SK-N-SH (cell line): ENCODE measurements at regions not wholly inside any gene's neighbourhood (a gene's known extent, or its start where the extent isn't known, plus 50 kb on each side); places are given as distances from the start of the nearest gene placed in this dataset.

ENCODE experiments used
- CTCF ChIA-PET: fragments of 300-600, 350-600 bp; formaldehyde crosslinking; extraction: SDS; loops from one replicate; lab custom pipeline; 2021; lab: Yijun Ruan, JAX
- POLR2A ChIA-PET: fragments of 350-600 bp; sonication (Branson Sonifier 250); formaldehyde crosslinking; extraction: SDS; loops from one replicate; lab custom pipeline; 2020; ENCODE audit warnings: antibody characterized with exemption, inconsistent platforms; lab: Yijun Ruan, JAX
- DNase-seq: peaks from one replicate; pipeline ENCODE4 v3.0.0; 2012
- H2AFZ ChIP-seq: fragments of 200-600 bp; sonication (generic); 2 replicates; pipeline ENCODE4 v1.8.1; 2016; ENCODE audit warnings: antibody characterized with exemption, mild to moderate bottlenecking, low read depth
- H3F3A ChIP-seq: fragments of 200-600 bp; sonication (generic); replicated peaks from 2 replicates; pipeline ENCODE3; 2016; ENCODE audit warnings: antibody characterized with exemption, mild to moderate bottlenecking; ENCODE audit not compliant: insufficient read depth
- H3K27ac ChIP-seq, 2 experiments: fragments of 200-500 bp in 1 of 2; fragments of 200-600 bp in 1 of 2; sonication (Bioruptor generic) in 1 of 2; sonication (generic), shearing (Covaris generic) in 1 of 2; 2 replicates each; pipeline versions ENCODE4 v1.5.1 to v1.6.1; 2014 to 2016; ENCODE audit warnings: low read depth in 2 of 2, inconsistent platforms in 1 of 2, low read length in 1 of 2, mild to moderate bottlenecking in 1 of 2, mixed read lengths in 1 of 2
- H3K27me3 ChIP-seq: fragments of 200-600 bp; sonication (generic), shearing (Covaris generic); 2 replicates; pipeline ENCODE4 v1.6.1; 2016; ENCODE audit warnings: mixed run types; ENCODE audit not compliant: insufficient read depth
- H3K36me3 ChIP-seq, 2 experiments: fragments of 200-500 bp in 1 of 2; fragments of 200-600 bp in 1 of 2; sonication (Bioruptor generic) in 1 of 2; sonication (generic) in 1 of 2; replicated peaks in 1 of 2; 2 replicates each; pipeline versions ENCODE3 to v1.5.1; 2014 to 2016; ENCODE audit warnings: low read length in 1 of 2, mild to moderate bottlenecking in 1 of 2; ENCODE audit not compliant: insufficient read depth in 2 of 2, control insufficient read depth in 1 of 2
- H3K4me1 ChIP-seq, 2 experiments: fragments of 200-500 bp in 1 of 2; fragments of 200-600 bp in 1 of 2; sonication (Bioruptor generic) in 1 of 2; sonication (generic), shearing (Covaris generic) in 1 of 2; 2 replicates each; pipeline versions ENCODE4 v1.5.1 to v1.6.1; 2014 to 2016; ENCODE audit warnings: low read depth in 1 of 2, low read length in 1 of 2, mixed run types in 1 of 2; ENCODE audit not compliant: insufficient read depth in 2 of 2, control insufficient read depth in 1 of 2
- H3K4me2 ChIP-seq: fragments of 200-600 bp; sonication (generic), shearing (Covaris generic); 2 replicates; pipeline ENCODE4 v1.6.1; 2017; ENCODE audit warnings: mixed run types
- H3K4me3 ChIP-seq, 2 experiments: fragments of 200-500 bp in 1 of 2; fragments of 200-600 bp in 1 of 2; sonication (Bioruptor generic) in 1 of 2; sonication (generic), shearing (Covaris generic) in 1 of 2; 2 replicates each; pipeline versions ENCODE4 v1.5.1 to v1.8.1; 2014 to 2016; ENCODE audit warnings: low read depth in 2 of 2, inconsistent platforms in 1 of 2, low read length in 1 of 2, mild to moderate bottlenecking in 1 of 2, mixed read lengths in 1 of 2, moderate library complexity in 1 of 2
- H3K79me2 ChIP-seq: fragments of 200-600 bp; sonication (generic); 2 replicates; pipeline ENCODE4 v1.8.1; 2017; ENCODE audit warnings: mild to moderate bottlenecking; ENCODE audit not compliant: insufficient read depth
- H3K9ac ChIP-seq: fragments of 200-600 bp; sonication (generic); 2 replicates; pipeline ENCODE4 v1.6.1; 2017; ENCODE audit warnings: mixed run types
- H3K9me2 ChIP-seq: fragments of 200-600 bp; sonication (generic); 2 replicates; pipeline ENCODE4 v1.6.1; 2017; ENCODE audit warnings: mixed run types
- H3K9me3 ChIP-seq: fragments of 200-600 bp; sonication (generic); 2 replicates; pipeline ENCODE4 v1.6.1; 2017; ENCODE audit warnings: mixed run types, mild to moderate bottlenecking, moderate library complexity
- H4K20me1 ChIP-seq: fragments of 200-600 bp; sonication (generic); 2 replicates; pipeline ENCODE4 v1.6.1; 2017; ENCODE audit warnings: mild to moderate bottlenecking, mixed run types; ENCODE audit not compliant: insufficient read depth
- ELF1 ChIP-seq: IDR thresholded peaks from 2 replicates; pipeline ENCODE4 v1.4.0; 2012
- EP300 ChIP-seq, 2 experiments: IDR thresholded peaks; 2 replicates each; pipeline versions ENCODE4 v1.4.0 to v1.6.1; 2012; ENCODE audit warnings: borderline replicate concordance in 1 of 2, low read depth in 1 of 2, low read length in 1 of 2
- EZH2phosphoT487 ChIP-seq: fragments of 200-600 bp; sonication (generic); IDR thresholded peaks from 2 replicates; pipeline ENCODE4 v1.6.1; 2017; ENCODE audit warnings: low read depth, mixed run types, mild to moderate bottlenecking, antibody characterized with exemption, moderate library complexity, borderline replicate concordance
- FOXJ3 ChIP-seq: sonication (generic); formaldehyde crosslinking; IDR thresholded peaks from 2 replicates; pipeline ENCODE4 v1.5.1; 2020; ENCODE audit warnings: mild to moderate bottlenecking, missing genetic modification reagents
- GABPA ChIP-seq: IDR thresholded peaks from 2 replicates; pipeline ENCODE4 v1.4.0; 2012; ENCODE audit warnings: low read depth, mild to moderate bottlenecking
- MXI1 ChIP-seq: IDR thresholded peaks from 2 replicates; pipeline ENCODE4 v1.6.1; 2012; ENCODE audit warnings: mild to moderate bottlenecking, low read depth, low read length, improper control_type of control experiment
- POLR2AphosphoS5 ChIP-seq: IDR thresholded peaks from 2 replicates; pipeline ENCODE4 v1.6.1; 2012; ENCODE audit warnings: low read depth, low read length
- RAD21 ChIP-seq: IDR thresholded peaks from 2 replicates; pipeline ENCODE4 v1.6.1; 2012; ENCODE audit warnings: mild to moderate bottlenecking, low read length
- RCOR1 ChIP-seq: fragments of 150-350 bp; IDR thresholded peaks from 2 replicates; pipeline ENCODE4 v1.6.1; 2017; ENCODE audit warnings: antibody characterized with exemption, low read length
- RFX5 ChIP-seq: IDR thresholded peaks from 2 replicates; pipeline ENCODE4 v1.6.1; 2012; ENCODE audit warnings: mild to moderate bottlenecking, improper control_type of control experiment, low read length
- SMC3 ChIP-seq: IDR thresholded peaks from 2 replicates; pipeline ENCODE4 v1.6.1; 2012; ENCODE audit warnings: low read depth, low read length, improper control_type of control experiment
- TCF12 ChIP-seq: IDR thresholded peaks from 2 replicates; pipeline ENCODE4 v1.4.0; 2012
- TEAD4 ChIP-seq: IDR thresholded peaks from 2 replicates; pipeline ENCODE4 v1.4.0; 2012; ENCODE audit warnings: mild to moderate bottlenecking, borderline replicate concordance; ENCODE audit not compliant: insufficient read depth
- WGBS: methylation state at CpG from one replicate; pipeline ENCODE4 v1.1.6; 2017; ENCODE audit warnings: low lambda C conversion rate; 5-methylcytosine and 5-hydroxymethylcytosine counted together
- TF ChIP-seq, protein P1 (sequence below): fragments of 200-600 bp; sonication (generic); IDR thresholded peaks from 2 replicates; pipeline ENCODE4 v1.6.1; 2017; ENCODE audit warnings: antibody characterized with exemption, mild to moderate bottlenecking, moderate library complexity
- TF ChIP-seq, protein P2 (sequence below): IDR thresholded peaks from 2 replicates; pipeline ENCODE4; 2012
- TF ChIP-seq, protein P3 (sequence below): fragments of 150-350 bp; IDR thresholded peaks from 2 replicates; pipeline ENCODE4 v1.6.1; 2016; ENCODE audit warnings: mild to moderate bottlenecking, low read depth, low read length
- TF ChIP-seq, protein P4 (sequence below): IDR thresholded peaks from 2 replicates; pipeline ENCODE4 v1.4.0; 2012; ENCODE audit warnings: low read depth
- TF ChIP-seq, protein P5 (sequence below): fragments of 150-350 bp; IDR thresholded peaks from 2 replicates; pipeline ENCODE4 v1.6.1; 2017; ENCODE audit warnings: antibody characterized with exemption, low read length, low read depth, borderline replicate concordance

DNA sequence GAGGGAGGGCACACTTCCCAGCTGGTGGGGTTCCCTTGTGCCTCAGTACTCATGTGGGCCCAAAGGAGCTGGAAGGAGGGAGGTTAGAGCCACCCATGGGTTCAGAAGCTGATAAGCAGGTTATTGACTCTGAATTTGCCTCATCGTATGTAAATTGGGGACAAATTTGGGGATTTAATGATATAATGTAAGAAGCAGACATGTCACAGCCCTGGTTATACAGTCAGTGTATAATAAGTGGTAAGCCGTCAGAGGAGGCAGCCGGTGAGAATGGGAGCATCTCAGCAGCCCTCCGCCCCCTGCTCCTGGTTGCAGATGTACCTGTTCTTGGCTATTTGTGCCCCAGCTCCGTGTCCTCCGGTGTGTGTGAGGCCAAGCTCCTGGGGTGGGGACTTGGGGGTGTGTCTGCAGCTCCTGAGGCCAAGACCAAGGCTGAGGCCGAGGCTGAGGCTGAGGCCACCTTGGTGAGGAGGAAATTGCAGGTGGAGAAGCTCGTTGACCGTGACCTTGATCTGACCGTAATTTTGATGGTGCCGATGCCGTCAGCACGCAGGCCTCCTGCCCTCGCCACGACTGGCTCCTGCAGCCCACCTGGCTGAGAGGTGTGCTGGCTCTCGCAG is 288.1 kb downstream of the SEC14L1 start (continued):
- TF ChIP-seq, protein P1, sequence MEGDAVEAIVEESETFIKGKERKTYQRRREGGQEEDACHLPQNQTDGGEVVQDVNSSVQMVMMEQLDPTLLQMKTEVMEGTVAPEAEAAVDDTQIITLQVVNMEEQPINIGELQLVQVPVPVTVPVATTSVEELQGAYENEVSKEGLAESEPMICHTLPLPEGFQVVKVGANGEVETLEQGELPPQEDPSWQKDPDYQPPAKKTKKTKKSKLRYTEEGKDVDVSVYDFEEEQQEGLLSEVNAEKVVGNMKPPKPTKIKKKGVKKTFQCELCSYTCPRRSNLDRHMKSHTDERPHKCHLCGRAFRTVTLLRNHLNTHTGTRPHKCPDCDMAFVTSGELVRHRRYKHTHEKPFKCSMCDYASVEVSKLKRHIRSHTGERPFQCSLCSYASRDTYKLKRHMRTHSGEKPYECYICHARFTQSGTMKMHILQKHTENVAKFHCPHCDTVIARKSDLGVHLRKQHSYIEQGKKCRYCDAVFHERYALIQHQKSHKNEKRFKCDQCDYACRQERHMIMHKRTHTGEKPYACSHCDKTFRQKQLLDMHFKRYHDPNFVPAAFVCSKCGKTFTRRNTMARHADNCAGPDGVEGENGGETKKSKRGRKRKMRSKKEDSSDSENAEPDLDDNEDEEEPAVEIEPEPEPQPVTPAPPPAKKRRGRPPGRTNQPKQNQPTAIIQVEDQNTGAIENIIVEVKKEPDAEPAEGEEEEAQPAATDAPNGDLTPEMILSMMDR = no peak
- TF ChIP-seq TEAD4 = no peak

DNA sequence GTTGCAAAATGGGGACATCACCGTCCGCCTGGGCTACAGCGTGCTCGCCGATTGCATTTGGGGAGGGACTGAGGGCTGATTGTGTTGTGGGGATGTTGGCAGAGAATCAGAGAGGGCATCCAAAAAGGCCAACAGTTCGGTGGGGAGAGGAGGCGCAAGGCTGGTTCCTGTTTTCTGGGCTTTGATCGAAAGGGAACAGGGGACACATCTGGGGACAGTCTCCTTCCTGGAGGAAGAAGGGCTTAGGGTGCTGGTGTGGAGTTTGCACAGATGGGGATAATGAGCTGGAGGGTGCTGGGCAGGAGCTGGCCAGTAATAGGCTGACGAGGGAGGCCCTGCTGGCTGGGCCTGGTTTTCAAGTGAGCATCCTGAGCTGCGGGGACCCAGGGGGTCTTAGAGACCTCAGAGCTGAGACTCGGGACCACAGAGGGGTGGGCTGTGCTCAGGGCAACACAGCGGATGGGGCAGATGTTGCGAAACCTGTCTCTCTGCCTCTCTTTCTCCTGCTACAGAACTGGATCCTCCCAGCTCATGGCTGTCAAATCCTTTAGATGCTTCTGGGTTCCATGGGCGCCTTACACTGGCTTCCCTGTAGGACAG is 288.7 kb downstream of the SEC14L1 start:
- Histone ChIP-seq H3K4me3 (peak overlapping the region in 1 of 2 experiments; percentile 42; a peak in 1 of 4 replicates), H3K27ac (peak overlapping the region; percentile 78 to 97), H3K4me1 (peaks cover 82 to 87% of the 10 kb centered on the region in 2 experiments), H2AFZ (no peak overlapping the region), H3K9me2 (no peaks in the 10 kb centered on the region), H3F3A (peaks cover 49% of the 10 kb centered on the region), H3K27me3 (no peaks in the 10 kb centered on the region), H3K79me2 (peaks cover 66% of the 10 kb centered on the region), H4K20me1 (peaks cover 3% of the 10 kb centered on the region; the same call in 1 of the 2 replicates)
- ChIA-PET CTCF (interaction anchor here (0.5 to 29.4 kb wide), 56 partner anchors 9 to 895 kb away, joined by 3 to 566 read pairs (median 8); no protein-coding TSS in a partner anchor), POLR2A (interaction anchor here (0.5 to 1.5 kb wide), 10 partner anchors 23 to 529 kb away, joined by 3 to 7 read pairs (median 4); partner anchors contain the start of gene TNRC6C)
- DNase-seq = peak; percentile 51
- TF ChIP-seq FOXJ3 (CRISPR knock-in tag) = no peak
- TF ChIP-seq, protein P2, sequence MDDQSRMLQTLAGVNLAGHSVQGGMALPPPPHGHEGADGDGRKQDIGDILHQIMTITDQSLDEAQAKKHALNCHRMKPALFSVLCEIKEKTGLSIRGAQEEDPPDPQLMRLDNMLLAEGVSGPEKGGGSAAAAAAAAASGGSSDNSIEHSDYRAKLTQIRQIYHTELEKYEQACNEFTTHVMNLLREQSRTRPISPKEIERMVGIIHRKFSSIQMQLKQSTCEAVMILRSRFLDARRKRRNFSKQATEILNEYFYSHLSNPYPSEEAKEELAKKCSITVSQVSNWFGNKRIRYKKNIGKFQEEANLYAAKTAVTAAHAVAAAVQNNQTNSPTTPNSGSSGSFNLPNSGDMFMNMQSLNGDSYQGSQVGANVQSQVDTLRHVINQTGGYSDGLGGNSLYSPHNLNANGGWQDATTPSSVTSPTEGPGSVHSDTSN = no peak
- no peak for TF ChIP-seq TEAD4
- no peak for TF ChIP-seq ELF1
- no peak for TF ChIP-seq MXI1
- no peak for TF ChIP-seq RFX5
- TF ChIP-seq RAD21 = no peak
- TF ChIP-seq, protein P3, sequence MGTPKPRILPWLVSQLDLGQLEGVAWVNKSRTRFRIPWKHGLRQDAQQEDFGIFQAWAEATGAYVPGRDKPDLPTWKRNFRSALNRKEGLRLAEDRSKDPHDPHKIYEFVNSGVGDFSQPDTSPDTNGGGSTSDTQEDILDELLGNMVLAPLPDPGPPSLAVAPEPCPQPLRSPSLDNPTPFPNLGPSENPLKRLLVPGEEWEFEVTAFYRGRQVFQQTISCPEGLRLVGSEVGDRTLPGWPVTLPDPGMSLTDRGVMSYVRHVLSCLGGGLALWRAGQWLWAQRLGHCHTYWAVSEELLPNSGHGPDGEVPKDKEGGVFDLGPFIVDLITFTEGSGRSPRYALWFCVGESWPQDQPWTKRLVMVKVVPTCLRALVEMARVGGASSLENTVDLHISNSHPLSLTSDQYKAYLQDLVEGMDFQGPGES = no peak
- TF ChIP-seq, protein P4, sequence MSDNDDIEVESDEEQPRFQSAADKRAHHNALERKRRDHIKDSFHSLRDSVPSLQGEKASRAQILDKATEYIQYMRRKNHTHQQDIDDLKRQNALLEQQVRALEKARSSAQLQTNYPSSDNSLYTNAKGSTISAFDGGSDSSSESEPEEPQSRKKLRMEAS = no peak
- no peak for TF ChIP-seq POLR2AphosphoS5
- TF ChIP-seq SMC3 = no peak
- no peak for TF ChIP-seq EP300 (IDR thresholded peaks at IDR 0.05; ENCODE audit: borderline replicate concordance in 1 of 2, low read depth in 1 of 2, low read length in 1 of 2)
- no peak; the same call in 1 of the 2 replicates for TF ChIP-seq GABPA
- TF ChIP-seq, protein P5, sequence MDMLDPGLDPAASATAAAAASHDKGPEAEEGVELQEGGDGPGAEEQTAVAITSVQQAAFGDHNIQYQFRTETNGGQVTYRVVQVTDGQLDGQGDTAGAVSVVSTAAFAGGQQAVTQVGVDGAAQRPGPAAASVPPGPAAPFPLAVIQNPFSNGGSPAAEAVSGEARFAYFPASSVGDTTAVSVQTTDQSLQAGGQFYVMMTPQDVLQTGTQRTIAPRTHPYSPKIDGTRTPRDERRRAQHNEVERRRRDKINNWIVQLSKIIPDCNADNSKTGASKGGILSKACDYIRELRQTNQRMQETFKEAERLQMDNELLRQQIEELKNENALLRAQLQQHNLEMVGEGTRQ = no peak
- TF ChIP-seq EZH2phosphoT487 = no peak
- no peak for TF ChIP-seq TCF12
- TF ChIP-seq RCOR1 = no peak
- TF ChIP-seq, all 33 proteins: peak for 0
- 78% methylated on average over 14 of the region's 14 CpGs for WGBS
- Histone ChIP-seq H3K9ac (peak overlapping the region; percentile 16; the same call in 1 of the 2 replicates), H3K36me3 (no peaks in the 10 kb centered on the region), H3K4me2 (peak overlapping the region; percentile 68; the same call in 1 of the 2 replicates), H3K9me3 (no peaks in the 10 kb centered on the region)
